Parathyroid adenoma (tissue), 2 donors: ENCODE measurements at regions not wholly inside any gene's neighbourhood (a gene's known extent, or its start where the extent isn't known, plus 50 kb on each side); places are given as distances from the start of the nearest gene placed in this dataset.
A peak's percentile ranks its signal among the peaks of the same experiment; 100 is the strongest.
"Not testable (repeated sequence)": the region's sequence is repeated elsewhere in the genome, so short reads cannot be mapped to it uniquely, and the experiment has no call there.

Experiments
- H2AFZ ChIP-seq: fragments of 300-600 bp; sonication (generic); one replicate; pipeline ENCODE4 v1.7.0; 2017; ENCODE audit warnings: antibody characterized with exemption, mild to moderate bottlenecking
- H3K27ac ChIP-seq: fragments of 300-600 bp; sonication (generic); one replicate; pipeline ENCODE4 v1.7.0; 2017
- H3K27me3 ChIP-seq: fragments of 300-600 bp; sonication (generic); one replicate; pipeline ENCODE4 v1.7.0; 2017; ENCODE audit warnings: low read length; ENCODE audit not compliant: control insufficient read depth, insufficient read depth
- H3K36me3 ChIP-seq: fragments of 300-600 bp; sonication (generic); one replicate; pipeline ENCODE4 v1.7.0; 2017; ENCODE audit warnings: low read length; ENCODE audit not compliant: control insufficient read depth, insufficient read depth
- H3K4me1 ChIP-seq: fragments of 300-600 bp; sonication (generic); one replicate; pipeline ENCODE4 v1.7.0; 2017; ENCODE audit warnings: control low read depth
- H3K4me2 ChIP-seq: fragments of 300-600 bp; sonication (generic); one replicate; pipeline ENCODE4 v1.7.0; 2017; ENCODE audit warnings: low read length
- H3K4me3 ChIP-seq: fragments of 300-600 bp; sonication (generic); one replicate; pipeline ENCODE4 v1.7.0; 2017; ENCODE audit warnings: low read depth, low read length
- H3K79me2 ChIP-seq: fragments of 300-600 bp; sonication (generic); one replicate; pipeline ENCODE4 v1.7.0; 2017; ENCODE audit warnings: control low read depth
- H3K9ac ChIP-seq: fragments of 300-600 bp; sonication (generic); one replicate; pipeline ENCODE4 v1.7.0; 2017; ENCODE audit warnings: mild to moderate bottlenecking
- H3K9me3 ChIP-seq: fragments of 300-600 bp; sonication (generic); one replicate; pipeline ENCODE4 v1.7.0; 2017; ENCODE audit warnings: low read length; ENCODE audit not compliant: control insufficient read depth
- TF ChIP-seq, protein P1 (sequence below): fragments of 300-600 bp; sonication (generic); IDR thresholded peaks from one replicate; pipeline ENCODE4 v1.7.0; 2017; ENCODE audit warnings: antibody characterized with exemption, mild to moderate bottlenecking
- donor health status: primary hyperparathyroidism.

DNA sequence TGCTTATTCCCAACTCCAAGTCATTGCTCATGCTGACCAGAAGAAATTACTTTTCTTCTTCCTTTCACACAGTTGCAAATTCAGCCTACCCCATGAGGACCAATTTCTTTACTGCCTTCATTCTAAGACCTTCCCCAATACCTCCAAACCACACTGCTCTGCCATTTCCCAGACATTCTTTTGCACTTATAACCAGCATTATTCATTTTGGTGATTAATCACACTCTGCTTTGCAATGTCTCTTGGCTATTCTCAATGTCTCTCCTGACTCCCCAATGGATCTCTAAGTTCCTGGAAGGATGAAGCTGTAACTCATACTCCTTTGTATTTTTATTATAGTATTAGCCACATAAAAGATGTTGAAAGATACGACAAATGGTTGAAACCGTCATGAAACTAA is 105.7 kb upstream of the RANBP3L start:
- Histone ChIP-seq H3K9me3 (no peaks in the 10 kb centered on the region), H3K9ac (no peak overlapping the region), H3K27ac (no peak overlapping the region), H2AFZ (no peak overlapping the region), H3K4me3 (no peak overlapping the region), H3K4me2 (no peak overlapping the region), H3K27me3 (no peaks in the 10 kb centered on the region), H3K4me1 (no peaks in the 10 kb centered on the region), H3K79me2 (no peaks in the 10 kb centered on the region), H3K36me3 (no peaks in the 10 kb centered on the region)
- TF ChIP-seq, protein P1, sequence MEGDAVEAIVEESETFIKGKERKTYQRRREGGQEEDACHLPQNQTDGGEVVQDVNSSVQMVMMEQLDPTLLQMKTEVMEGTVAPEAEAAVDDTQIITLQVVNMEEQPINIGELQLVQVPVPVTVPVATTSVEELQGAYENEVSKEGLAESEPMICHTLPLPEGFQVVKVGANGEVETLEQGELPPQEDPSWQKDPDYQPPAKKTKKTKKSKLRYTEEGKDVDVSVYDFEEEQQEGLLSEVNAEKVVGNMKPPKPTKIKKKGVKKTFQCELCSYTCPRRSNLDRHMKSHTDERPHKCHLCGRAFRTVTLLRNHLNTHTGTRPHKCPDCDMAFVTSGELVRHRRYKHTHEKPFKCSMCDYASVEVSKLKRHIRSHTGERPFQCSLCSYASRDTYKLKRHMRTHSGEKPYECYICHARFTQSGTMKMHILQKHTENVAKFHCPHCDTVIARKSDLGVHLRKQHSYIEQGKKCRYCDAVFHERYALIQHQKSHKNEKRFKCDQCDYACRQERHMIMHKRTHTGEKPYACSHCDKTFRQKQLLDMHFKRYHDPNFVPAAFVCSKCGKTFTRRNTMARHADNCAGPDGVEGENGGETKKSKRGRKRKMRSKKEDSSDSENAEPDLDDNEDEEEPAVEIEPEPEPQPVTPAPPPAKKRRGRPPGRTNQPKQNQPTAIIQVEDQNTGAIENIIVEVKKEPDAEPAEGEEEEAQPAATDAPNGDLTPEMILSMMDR, result no peak

DNA sequence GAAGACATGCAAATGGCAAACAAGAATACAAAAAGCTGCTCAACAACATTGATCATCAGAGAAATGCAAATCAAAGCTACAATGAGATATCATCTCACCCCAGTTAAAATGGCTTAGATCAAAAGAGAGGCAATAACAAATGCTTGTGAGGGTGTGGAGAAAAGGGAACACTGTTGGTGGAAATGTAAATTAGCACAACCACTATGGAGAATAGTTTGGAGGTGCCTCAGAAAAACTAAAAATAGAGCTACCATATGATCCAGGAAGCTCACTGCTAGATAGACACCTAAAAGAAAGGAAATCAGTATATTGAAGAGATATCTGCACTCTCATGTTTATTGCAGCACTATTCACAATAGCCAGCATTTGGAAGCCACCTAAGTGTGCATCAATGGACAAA is 108.0 kb upstream of the RANBP3L start:
- not testable (repeated sequence) for H3K36me3 ChIP-seq, H3K9me3 ChIP-seq, H3K4me3 ChIP-seq, H3K4me2 ChIP-seq, H3K4me1 ChIP-seq, H3K27me3 ChIP-seq, H3K27ac ChIP-seq, H3K9ac ChIP-seq, H3K79me2 ChIP-seq, H2AFZ ChIP-seq

DNA sequence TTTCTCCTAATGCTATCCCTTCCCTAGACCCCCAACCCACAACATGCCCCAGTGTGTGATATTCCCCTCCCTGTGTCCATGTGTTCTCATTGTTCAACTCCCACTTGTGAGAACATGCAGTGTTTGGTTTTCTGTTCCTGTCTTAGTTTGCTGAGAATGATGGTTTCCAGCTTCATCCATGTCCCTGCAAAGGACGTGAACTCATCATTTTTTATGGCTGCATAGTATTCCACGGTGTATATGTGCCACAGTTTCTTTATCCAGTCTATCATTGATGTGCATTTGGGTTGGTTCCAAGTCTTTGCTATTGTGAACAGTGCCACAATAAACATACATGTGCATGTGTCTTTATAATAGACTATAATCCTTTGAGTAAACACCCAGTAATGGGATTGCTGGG is 109.0 kb upstream of the RANBP3L start:
- not testable (repeated sequence) for H3K79me2 ChIP-seq, H3K36me3 ChIP-seq, H3K9ac ChIP-seq, H2AFZ ChIP-seq, H3K27me3 ChIP-seq, H3K4me1 ChIP-seq, H3K27ac ChIP-seq, H3K4me3 ChIP-seq, H3K9me3 ChIP-seq, H3K4me2 ChIP-seq

DNA sequence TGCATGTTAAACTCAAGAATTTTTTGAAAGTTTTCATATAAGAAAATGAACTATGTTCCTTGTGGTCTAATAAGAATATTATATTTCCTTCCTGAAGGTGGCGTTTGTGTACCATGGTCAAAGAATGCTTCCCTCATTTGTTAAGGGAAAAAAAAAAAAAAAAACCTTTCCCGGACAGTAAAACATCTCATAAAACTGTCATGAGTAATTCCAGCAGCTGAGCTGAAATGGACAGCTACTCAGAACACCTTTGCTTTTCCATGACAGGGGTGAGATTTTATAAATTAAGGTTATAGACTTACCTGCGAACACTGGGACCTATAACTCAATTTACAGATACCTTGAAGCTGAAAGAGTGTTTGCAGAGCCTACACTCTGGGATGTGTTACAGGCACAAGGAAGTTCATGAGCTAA is 113.2 kb upstream of the RANBP3L start:
- H2AFZ ChIP-seq, result no peak overlapping the region
- H3K9me3 ChIP-seq, result no peaks in the 10 kb centered on the region
- no peak overlapping the region for H3K9ac ChIP-seq
- no peak overlapping the region for H3K27ac ChIP-seq
- H3K4me1 ChIP-seq, result no peaks in the 10 kb centered on the region
- TF ChIP-seq, protein P1, result peak; percentile 41
- H3K27me3 ChIP-seq, result no peaks in the 10 kb centered on the region
- H3K79me2 ChIP-seq, result no peaks in the 10 kb centered on the region
- H3K4me3 ChIP-seq, result no peak overlapping the region
- H3K36me3 ChIP-seq, result no peaks in the 10 kb centered on the region
- H3K4me2 ChIP-seq, result no peak overlapping the region

DNA sequence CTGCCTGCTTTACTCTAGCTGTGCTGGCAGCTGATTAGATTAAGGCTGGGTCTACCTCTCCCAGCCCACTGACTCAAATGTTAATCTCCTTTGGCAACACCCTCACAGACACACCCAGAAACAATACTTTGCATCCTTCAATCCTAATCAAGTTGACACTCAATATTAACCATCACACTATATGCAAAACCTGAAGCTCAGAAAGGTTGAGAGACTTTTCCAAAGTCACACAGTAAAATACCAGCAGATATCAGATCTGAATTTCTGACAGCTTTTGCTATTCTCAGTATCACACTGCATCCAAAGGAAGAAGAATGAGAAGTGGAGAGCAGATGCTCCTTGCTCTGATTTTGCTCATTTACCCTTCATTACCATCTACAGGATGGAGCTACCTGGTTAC is 114.9 kb upstream of the RANBP3L start:
- H3K36me3 ChIP-seq, result no peaks in the 10 kb centered on the region
- no peaks in the 10 kb centered on the region for H3K79me2 ChIP-seq
- TF ChIP-seq, protein P1, result no peak

DNA sequence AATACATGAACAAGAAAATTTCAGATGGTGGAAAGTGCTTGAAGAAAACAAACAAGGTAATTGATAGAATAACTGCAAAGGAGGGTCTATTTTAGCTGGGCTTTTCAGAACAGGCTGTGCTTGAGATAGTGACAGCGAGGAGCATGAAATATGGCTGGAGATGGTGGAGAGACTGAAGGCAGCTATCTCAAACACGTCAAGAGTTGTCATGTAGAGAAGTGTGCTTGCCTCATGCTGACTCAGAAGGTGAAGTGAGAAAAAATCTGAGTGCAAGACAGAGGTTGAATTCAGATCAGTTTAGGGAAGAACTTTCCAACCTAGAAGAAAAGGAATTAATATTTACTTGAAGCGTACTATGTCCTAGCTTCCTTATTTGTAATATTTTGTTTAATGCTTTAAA is 115.5 kb upstream of the RANBP3L start:
- Histone ChIP-seq H3K27me3 (no peaks in the 10 kb centered on the region), H3K4me3 (no peak overlapping the region), H3K79me2 (no peaks in the 10 kb centered on the region), H3K9me3 (no peaks in the 10 kb centered on the region), H3K36me3 (no peaks in the 10 kb centered on the region), H2AFZ (no peak overlapping the region), H3K9ac (no peak overlapping the region), H3K27ac (no peak overlapping the region), H3K4me1 (no peaks in the 10 kb centered on the region), H3K4me2 (no peak overlapping the region)
- TF ChIP-seq, protein P1, result no peak

More for the DNA sequence above, 114.9 kb upstream of the RANBP3L start:
- no peaks in the 10 kb centered on the region for H3K4me1 ChIP-seq
- H3K27ac ChIP-seq, result no peak overlapping the region
- no peaks in the 10 kb centered on the region for H3K9me3 ChIP-seq
- no peak overlapping the region for H3K9ac ChIP-seq
- no peaks in the 10 kb centered on the region for H3K27me3 ChIP-seq
- no peak overlapping the region for H3K4me2 ChIP-seq
- H2AFZ ChIP-seq, result no peak overlapping the region
- no peak overlapping the region for H3K4me3 ChIP-seq
